ENCODE measurements at regions not wholly inside any gene's neighbourhood (a gene's known extent, or its start where the extent isn't known, plus 50 kb on each side); places are given as distances from the start of the nearest gene placed in this dataset.

DNA sequence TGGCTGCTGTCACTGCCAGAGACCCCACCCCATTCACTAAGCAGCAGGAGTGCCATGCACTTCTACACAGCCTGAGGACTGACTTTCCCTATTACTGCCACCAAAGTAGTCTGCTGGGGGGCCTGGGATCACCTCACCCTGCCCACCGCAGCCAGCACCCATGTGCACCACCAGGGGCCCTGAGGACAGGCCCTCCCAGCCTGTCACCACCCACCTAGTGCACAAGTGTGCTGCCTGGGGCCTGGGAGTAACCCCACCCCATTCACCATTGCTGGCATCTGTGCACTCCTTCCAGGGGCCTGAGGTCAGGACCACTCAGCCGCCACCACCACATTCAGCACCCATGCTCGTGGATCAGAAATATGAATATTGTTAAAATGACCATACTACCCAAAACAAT is 247.8 kb upstream of the NCKAP5 start:
- H3K36me3 ChIP-seq (ENCODE audit: control insufficient read depth, insufficient read depth, low read length), result no peaks in the 10 kb centered on the region
- Mint-ChIP-seq H3K4me3 (ENCODE audit: unreplicated experiment) (no peak overlapping the region), H3K4me1 (ENCODE audit: low read depth, unreplicated experiment) (peaks cover 21% of the 10 kb centered on the region), H3K9me3 (ENCODE audit: unreplicated experiment) (peaks cover 13% of the 10 kb centered on the region), H3K27ac (ENCODE audit: unreplicated experiment) (no peak overlapping the region), H3K27me3 (ENCODE audit: insufficient read depth, unreplicated experiment) (peaks cover 8% of the 10 kb centered on the region), H3K36me3 (ENCODE audit: insufficient read depth, unreplicated experiment) (no peaks in the 10 kb centered on the region)
- H3K27me3 ChIP-seq (replicated peaks; ENCODE audit: control insufficient read depth, insufficient read depth, low read length), result no peaks in the 10 kb centered on the region
- no TSS peak for BruUV-seq (replicated peaks)
- intact Hi-C loops (cut with micrococcal nuclease; ENCODE audit: unreplicated experiment), result no loop called here
- H3K4me3 ChIP-seq (ENCODE audit: low read depth, low read length), result no peak overlapping the region
- TF ChIP-seq, protein P1, sequence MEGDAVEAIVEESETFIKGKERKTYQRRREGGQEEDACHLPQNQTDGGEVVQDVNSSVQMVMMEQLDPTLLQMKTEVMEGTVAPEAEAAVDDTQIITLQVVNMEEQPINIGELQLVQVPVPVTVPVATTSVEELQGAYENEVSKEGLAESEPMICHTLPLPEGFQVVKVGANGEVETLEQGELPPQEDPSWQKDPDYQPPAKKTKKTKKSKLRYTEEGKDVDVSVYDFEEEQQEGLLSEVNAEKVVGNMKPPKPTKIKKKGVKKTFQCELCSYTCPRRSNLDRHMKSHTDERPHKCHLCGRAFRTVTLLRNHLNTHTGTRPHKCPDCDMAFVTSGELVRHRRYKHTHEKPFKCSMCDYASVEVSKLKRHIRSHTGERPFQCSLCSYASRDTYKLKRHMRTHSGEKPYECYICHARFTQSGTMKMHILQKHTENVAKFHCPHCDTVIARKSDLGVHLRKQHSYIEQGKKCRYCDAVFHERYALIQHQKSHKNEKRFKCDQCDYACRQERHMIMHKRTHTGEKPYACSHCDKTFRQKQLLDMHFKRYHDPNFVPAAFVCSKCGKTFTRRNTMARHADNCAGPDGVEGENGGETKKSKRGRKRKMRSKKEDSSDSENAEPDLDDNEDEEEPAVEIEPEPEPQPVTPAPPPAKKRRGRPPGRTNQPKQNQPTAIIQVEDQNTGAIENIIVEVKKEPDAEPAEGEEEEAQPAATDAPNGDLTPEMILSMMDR (IDR thresholded peaks at IDR 0.05; ENCODE audit: insufficient read depth in 1 of 2, low read depth in 1 of 2, low read length in 1 of 2, severe bottlenecking in 1 of 2, unreplicated experiment in 1 of 2), result no peak
- POLR2A ChIA-PET, result no interaction called here
- H3K9me3 ChIP-seq, result no peaks in the 10 kb centered on the region
- H3K4me1 ChIP-seq, result peaks cover 10% of the 10 kb centered on the region
- DNase-seq, result no peak
- CTCF ChIA-PET, result no interaction called here

DNA sequence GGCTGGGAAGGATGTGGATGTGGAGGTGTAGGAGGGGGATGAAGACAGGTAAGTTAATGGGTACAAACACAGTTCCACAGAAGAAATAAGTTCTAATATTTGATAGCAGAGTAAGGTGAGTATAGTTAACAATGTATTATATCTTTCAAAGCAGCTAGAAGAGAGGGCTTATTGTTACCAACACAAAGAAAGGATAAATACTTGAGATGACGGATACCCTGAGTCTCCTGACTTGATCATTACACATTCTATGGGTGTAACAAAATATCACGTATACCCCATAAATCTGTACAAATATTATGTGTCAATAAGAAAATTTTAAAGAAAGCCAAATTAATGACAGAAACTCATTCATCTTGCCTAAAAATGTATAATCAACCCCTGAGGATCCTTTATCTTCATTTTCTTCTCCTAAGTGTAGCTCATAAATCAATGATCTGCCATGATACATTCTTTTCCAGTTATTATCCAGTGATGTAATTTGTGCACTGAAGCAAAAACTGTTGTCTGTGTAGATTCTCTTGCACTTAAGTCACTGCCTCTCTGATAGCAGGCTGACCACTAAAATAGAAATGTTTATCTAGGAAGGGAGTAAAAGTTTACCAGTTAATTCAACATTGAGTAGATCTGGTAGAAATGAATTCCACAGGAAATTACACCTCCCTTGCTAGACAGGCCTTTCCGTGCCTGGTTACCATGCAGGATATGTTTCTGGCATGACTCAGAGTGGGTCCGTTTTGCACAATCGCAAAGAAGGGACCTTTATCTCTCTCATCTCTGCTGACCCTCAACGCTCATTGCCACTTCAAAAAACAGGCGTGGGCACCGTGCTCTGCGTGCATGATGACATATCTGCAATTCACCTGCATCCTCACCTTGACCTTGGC is 249.7 kb upstream of the NCKAP5 start:
- no peaks in the 10 kb centered on the region for H3K36me3 Mint-ChIP-seq (ENCODE audit: insufficient read depth, unreplicated experiment)
- DNase-seq, result peak; percentile 55 to 75
- Histone ChIP-seq H3K4me1 (peaks cover 10% of the 10 kb centered on the region), H3K36me3 (ENCODE audit: control insufficient read depth, insufficient read depth, low read length) (no peaks in the 10 kb centered on the region), H3K27me3 (replicated peaks; ENCODE audit: control insufficient read depth, insufficient read depth, low read length) (no peaks in the 10 kb centered on the region), H3K4me3 (ENCODE audit: low read depth, low read length) (no peak overlapping the region), H3K9me3 (no peaks in the 10 kb centered on the region)
- peak overlapping the region; percentile 44 for H3K4me3 Mint-ChIP-seq (ENCODE audit: unreplicated experiment)
- no TSS peak for BruUV-seq (replicated peaks)
- H3K9me3 Mint-ChIP-seq (ENCODE audit: unreplicated experiment), result no peaks in the 10 kb centered on the region
- intact Hi-C loops (cut with micrococcal nuclease; ENCODE audit: unreplicated experiment), result no loop called here
- CTCF ChIA-PET, result no interaction called here
- peak overlapping the region; percentile 60 for H3K27ac Mint-ChIP-seq (ENCODE audit: unreplicated experiment)
- H3K27me3 Mint-ChIP-seq (ENCODE audit: insufficient read depth, unreplicated experiment), result peaks cover 3% of the 10 kb centered on the region
- POLR2A ChIA-PET, result interaction anchor here (0.6 kb wide), 1 partner anchor 673 kb away, joined by 3 read pairs; no protein-coding TSS in a partner anchor
- H3K4me1 Mint-ChIP-seq (ENCODE audit: low read depth, unreplicated experiment), result peaks cover 21% of the 10 kb centered on the region
- TF ChIP-seq, protein P1 (IDR thresholded peaks at IDR 0.05; ENCODE audit: insufficient read depth in 1 of 2, low read depth in 1 of 2, low read length in 1 of 2, severe bottlenecking in 1 of 2, unreplicated experiment in 1 of 2), result no peak

DNA sequence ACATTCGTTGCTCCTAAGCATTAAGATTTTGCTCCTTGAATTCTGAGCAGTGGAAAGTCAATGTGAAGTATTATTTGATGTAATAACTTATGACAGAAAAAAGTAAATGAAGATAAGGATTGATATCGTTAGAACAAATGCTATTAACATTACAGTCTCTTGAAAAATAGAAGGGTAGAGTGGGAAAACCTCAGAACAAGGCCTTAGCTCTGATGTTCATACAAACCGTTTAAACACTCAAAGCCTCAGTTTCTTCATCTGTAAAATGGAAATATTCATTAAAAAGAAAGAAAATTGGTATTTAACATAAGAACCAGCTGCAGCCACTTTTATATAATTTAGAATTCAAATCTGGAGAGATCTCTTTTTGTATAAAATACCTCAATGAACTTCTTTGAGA is 250.4 kb upstream of the NCKAP5 start:
- Mint-ChIP-seq H3K4me1 (ENCODE audit: low read depth, unreplicated experiment) (peaks cover 21% of the 10 kb centered on the region), H3K27me3 (ENCODE audit: insufficient read depth, unreplicated experiment) (peaks cover 2% of the 10 kb centered on the region), H3K27ac (ENCODE audit: unreplicated experiment) (no peak overlapping the region), H3K36me3 (ENCODE audit: insufficient read depth, unreplicated experiment) (no peaks in the 10 kb centered on the region), H3K9me3 (ENCODE audit: unreplicated experiment) (no peaks in the 10 kb centered on the region), H3K4me3 (ENCODE audit: unreplicated experiment) (no peak overlapping the region)
- TF ChIP-seq, protein P1 (IDR thresholded peaks at IDR 0.05; ENCODE audit: insufficient read depth in 1 of 2, low read depth in 1 of 2, low read length in 1 of 2, severe bottlenecking in 1 of 2, unreplicated experiment in 1 of 2), result no peak
- no TSS peak for BruUV-seq (replicated peaks)
- Histone ChIP-seq H3K4me1 (peaks cover 10% of the 10 kb centered on the region), H3K9me3 (no peaks in the 10 kb centered on the region), H3K4me3 (ENCODE audit: low read depth, low read length) (no peak overlapping the region), H3K27me3 (replicated peaks; ENCODE audit: control insufficient read depth, insufficient read depth, low read length) (no peaks in the 10 kb centered on the region), H3K36me3 (ENCODE audit: control insufficient read depth, insufficient read depth, low read length) (no peaks in the 10 kb centered on the region)
- CTCF ChIA-PET, result no interaction called here
- POLR2A ChIA-PET, result no interaction called here
- intact Hi-C loops (cut with micrococcal nuclease; ENCODE audit: unreplicated experiment), result no loop called here
- no peak for DNase-seq
